K562 (cell line): ENCODE measurements at regions not wholly inside any gene's neighbourhood (a gene's known extent, or its start where the extent isn't known, plus 50 kb on each side); places are given as distances from the start of the nearest gene placed in this dataset.

Experiments
- ATAC-seq: fragments of 200-7000 bp; cut with Tn5 transposase; 3 replicates; pipeline ENCODE4 v1.9.1; 2020; ENCODE audit warnings: moderate library complexity
- BruUV-seq: library from RNA; stranded (reverse); fragments of 400-500 nt; replicated peaks from 2 replicates; lab custom pipeline; 2021; lab: Mats Ljungman, UMichigan
- CTCF ChIA-PET: fragments of 300-600 bp; formaldehyde crosslinking; extraction: SDS; loops from one replicate; lab custom pipeline; 2021; ENCODE audit warnings: low intra/inter-chr PET ratio; lab: Yijun Ruan, JAX
- POLR2A ChIA-PET: fragments of 300-600, 350-650 bp; sonication (Branson Sonifier 250); formaldehyde crosslinking; extraction: SDS; loops from one replicate; lab custom pipeline; 2021; ENCODE audit warnings: antibody characterized with exemption, inconsistent platforms; lab: Yijun Ruan, JAX
- DNase-seq, 4 experiments: peaks; one replicate each; pipeline versions ENCODE4 v3.0.0 to v3.0.0-alpha.2; 2011 to 2018; ENCODE audit warnings: low spot score in 3 of 4, mixed read lengths in 3 of 4; ENCODE audit errors: extremely low read depth in 1 of 4
- FAIRE-seq: peaks from 2 replicates; lab custom pipeline; 2011; peaks lifted over from hg19 to GRCh38; lab: Jason Lieb, UNC
- H2AFZ ChIP-seq: 2 replicates; pipeline ENCODE4 v1.6.0; 2011; ENCODE audit warnings: low read depth, low read length, control low read depth, inconsistent platforms
- H3K27ac ChIP-seq: fragments of 200-600 bp; 3 replicates; pipeline ENCODE4 v1.8.0; 2011; ENCODE audit warnings: low read depth, mild to moderate bottlenecking, control low read depth, inconsistent platforms, low read length, moderate library complexity, mixed read lengths; ENCODE audit errors: extremely low read depth
- H3K27me3 ChIP-seq, 2 experiments: fragments of 300-600 bp in 1 of 2; 2 replicates in 1 of 2; 3 replicates in 1 of 2; pipeline versions ENCODE4 v1.6.0 to v1.8.0; 2011; ENCODE audit warnings: inconsistent platforms in 2 of 2, low read length in 2 of 2, mild to moderate bottlenecking in 1 of 2, mixed read lengths in 1 of 2, moderate library complexity in 1 of 2; ENCODE audit not compliant: control insufficient read depth in 2 of 2, insufficient read depth in 2 of 2
- H3K36me3 ChIP-seq: fragments of 300-600 bp; 3 replicates; pipeline ENCODE4 v1.8.0; 2011; ENCODE audit warnings: mild to moderate bottlenecking, low read length, inconsistent platforms; ENCODE audit not compliant: control insufficient read depth, insufficient read depth
- H3K4me1 ChIP-seq, 2 experiments: fragments of 200-600 bp in 1 of 2; replicated peaks in 1 of 2; 2 replicates in 1 of 2; 3 replicates in 1 of 2; pipeline versions ENCODE4 v1.5.1 to v1.8.0; 2011; ENCODE audit warnings: inconsistent platforms in 2 of 2, low read length in 2 of 2, mild to moderate bottlenecking in 1 of 2, mixed read lengths in 1 of 2, moderate library complexity in 1 of 2; ENCODE audit not compliant: control insufficient read depth in 2 of 2, insufficient read depth in 2 of 2
- H3K4me2 ChIP-seq: 2 replicates; pipeline ENCODE4 v1.6.1; 2011; ENCODE audit warnings: low read length, control low read depth, inconsistent platforms, mixed read lengths; ENCODE audit not compliant: insufficient read depth
- H3K4me3 ChIP-seq: fragments of 200-600 bp; sonication (generic), shearing (Covaris generic); 2 replicates; pipeline ENCODE4 v1.5.1; 2016; ENCODE audit warnings: control low read depth, inconsistent platforms
- H3K79me2 ChIP-seq: fragments of 200-600 bp; 3 replicates; pipeline ENCODE4 v1.8.0; 2011; ENCODE audit warnings: low read length, inconsistent platforms; ENCODE audit not compliant: control insufficient read depth, insufficient read depth
- H3K9ac ChIP-seq, 2 experiments: 2 replicates each; pipeline versions ENCODE4 v1.6.0 to v1.6.1; 2011; ENCODE audit warnings: low read depth in 2 of 2, low read length in 2 of 2, control low read depth in 1 of 2, inconsistent platforms in 1 of 2, mild to moderate bottlenecking in 1 of 2, mixed read lengths in 1 of 2; ENCODE audit not compliant: insufficient read depth in 1 of 2
- H3K9me1 ChIP-seq: one replicate; pipeline ENCODE4 v1.6.0; 2011; ENCODE audit warnings: inconsistent platforms, mild to moderate bottlenecking, low read length, moderate library complexity; ENCODE audit not compliant: control insufficient read depth, insufficient read depth
- H3K9me3 ChIP-seq: replicated peaks from 2 replicates; pipeline ENCODE4 v1.5.1; 2011; ENCODE audit warnings: low read depth, low read length, inconsistent platforms; ENCODE audit not compliant: control insufficient read depth, insufficient read depth
- H4K20me1 ChIP-seq: replicated peaks from 2 replicates; pipeline ENCODE4 v1.6.1; 2011; ENCODE audit warnings: low read length, inconsistent platforms, mixed read lengths; ENCODE audit not compliant: control insufficient read depth, insufficient read depth
- CREB1 ChIP-seq, 2 experiments: sonication (generic) in 1 of 2; formaldehyde crosslinking in 1 of 2; IDR thresholded peaks; 2 replicates each; pipeline versions ENCODE4 v1.6.1 to v1.8.0; 2012 to 2022; ENCODE audit warnings: inconsistent platforms in 1 of 2, mild to moderate bottlenecking in 1 of 2, missing genetic modification reagents in 1 of 2, moderate library complexity in 1 of 2
- MTA2 ChIP-seq: fragments of 450-650 bp; IDR thresholded peaks from 2 replicates; pipeline ENCODE4 v1.6.1; 2016; ENCODE audit warnings: low read depth
- RBM25 ChIP-seq: fragments of 200-400 bp; formaldehyde crosslinking; IDR thresholded peaks from 2 replicates; pipeline ENCODE4 v1.6.1; 2018; ENCODE audit warnings: low read length, low read depth, moderate library complexity; ENCODE audit not compliant: severe bottlenecking
- SAFB2 ChIP-seq: fragments of 200-400 bp; formaldehyde crosslinking; IDR thresholded peaks from 2 replicates; pipeline ENCODE4 v1.6.1; 2018; ENCODE audit warnings: borderline replicate concordance, low read length, low read depth, moderate library complexity; ENCODE audit not compliant: severe bottlenecking
- THRAP3 ChIP-seq: fragments of 450-650 bp; IDR thresholded peaks from 2 replicates; pipeline ENCODE4 v1.6.1; 2016; ENCODE audit warnings: mild to moderate bottlenecking, inconsistent platforms, borderline replicate concordance
- TSC22D4 ChIP-seq: fragments of 450-650 bp; IDR thresholded peaks from 2 replicates; pipeline ENCODE4 v1.6.1; 2016; ENCODE audit warnings: missing genetic modification characterization, missing biosample characterization, control low read depth
- ZBTB11 ChIP-seq, 3 experiments: fragments of 200-800 bp in 1 of 3; fragments of 250-450 bp in 1 of 3; fragments of 450-650 bp in 1 of 3; sonication (Bioruptor Pico) in 1 of 3; sonication (Bioruptor generic) in 1 of 3; formaldehyde crosslinking in 1 of 3; IDR thresholded peaks; 2 replicates each; pipeline versions ENCODE4 v1.6.1 to v1.8.0; 2016 to 2022; ENCODE audit warnings: mild to moderate bottlenecking in 2 of 3, missing genetic modification characterization in 2 of 3, missing compliant biosample characterization in 1 of 3, moderate library complexity in 1 of 3
- ZBTB40 ChIP-seq, 2 experiments: fragments of 450-650 bp in 1 of 2; sonication (generic) in 1 of 2; formaldehyde crosslinking in 1 of 2; IDR thresholded peaks; 2 replicates each; pipeline versions ENCODE4 v1.7.1 to v1.9.0; 2016 to 2022; ENCODE audit warnings: inconsistent platforms in 1 of 2, mild to moderate bottlenecking in 1 of 2, missing genetic modification reagents in 1 of 2
- ZNF347 ChIP-seq: fragments of 450-650 bp; formaldehyde crosslinking; IDR thresholded peaks from 2 replicates; pipeline ENCODE4 v1.4.0; 2020; ENCODE audit warnings: low read depth, mild to moderate bottlenecking, moderate library complexity
- WGBS: fragments of 100-300 bp; shearing (Covaris generic); methylation state at CpG from one replicate; pipeline ENCODE4 v1.1.6; 2016; ENCODE audit warnings: low coverage, mixed read lengths; ENCODE audit not compliant: insufficient coverage; ENCODE audit errors: missing lambda C conversion rate; 5-methylcytosine and 5-hydroxymethylcytosine counted together
- in situ Hi-C: fragments of 300-500 bp; cut with MboI; formaldehyde crosslinking; loops from 4 replicates; pipeline ENCODE4 v1.15.0; 2018; ENCODE audit warnings: inconsistent platforms, mixed read lengths
- intact Hi-C: fragments of 100-400 bp; cut with micrococcal nuclease; formaldehyde crosslinking; loops from 2 replicates; pipeline ENCODE4 v1.14.2; 2022

- ChIA-PET POLR2A (interaction anchor here (0.7 kb wide), 1 partner anchor 258 kb away, joined by 5 read pairs; no protein-coding TSS in a partner anchor), CTCF (no interaction called here)
- H4K20me1 ChIP-seq: 0 out of 2 replicates have a peak, but pooled peaks cover 5% of the 10 kb centered on the region
- no peaks in the 10 kb centered on the region for H3K79me2 ChIP-seq
- H3K27me3 ChIP-seq: peaks cover 35 to 43% of the 10 kb centered on the region in 2 experiments
- H3K9me1 ChIP-seq: no peaks in the 10 kb centered on the region
- ATAC-seq: no peak
- H3K9ac ChIP-seq: no peak overlapping the region
- no peaks in the 10 kb centered on the region for H3K36me3 ChIP-seq
- no peaks in the 10 kb centered on the region for H3K4me1 ChIP-seq
- H3K4me3 ChIP-seq: no peak overlapping the region
- H3K4me2 ChIP-seq: no peak overlapping the region
- H2AFZ ChIP-seq: no peak overlapping the region
- intact Hi-C loops (no loop called here), in situ Hi-C loops (no loop called here)
- no peak for FAIRE-seq
- no TSS peak for BruUV-seq
- DNase-seq: no peak
- H3K27ac ChIP-seq: no peak overlapping the region
- H3K9me3 ChIP-seq: no peaks in the 10 kb centered on the region; the same call in 1 of the 2 replicates
- under 1% methylated on average over 7 of the region's 7 CpGs for WGBS
- TF ChIP-seq SAFB2 (no peak), ZNF347 (CRISPR knock-in tag) (no peak), CREB1 (IDR thresholded peaks at IDR 0.05) (no peak), CREB1 (CRISPR knock-in tag; IDR thresholded peaks at IDR 0.05) (no peak), THRAP3 (no peak), ZBTB11 (CRISPR knock-in tag; IDR thresholded peaks at IDR 0.05) (no peak), ZBTB40 (IDR thresholded peaks at IDR 0.05) (no peak), ZBTB40 (CRISPR knock-in tag; IDR thresholded peaks at IDR 0.05) (no peak), MTA2 (no peak), TSC22D4 (tag) (no peak), RBM25 (no peak)
Measured at GRCh38 chr7:156376317-156376716, 264.3 kb upstream of the RNF32 start.
